D721Med (cell line): ENCODE measurements at regions not wholly inside any gene's neighbourhood (a gene's known extent, or its start where the extent isn't known, plus 50 kb on each side); places are given as distances from the start of the nearest gene placed in this dataset.
A peak's percentile ranks its signal among the peaks of the same experiment; 100 is the strongest.

ENCODE experiments used
- DNase-seq: peaks from one replicate; pipeline ENCODE4 v3.0.0; 2011; ENCODE audit warnings: low spot score; ENCODE audit not compliant: insufficient read length
- FAIRE-seq: peaks from 2 replicates; lab custom pipeline; 2011; peaks lifted over from hg19 to GRCh38; lab: Jason Lieb, UNC
- CTCF ChIP-seq: IDR thresholded peaks from 2 replicates; pipeline ENCODE4 v1.5.1; 2012; ENCODE audit warnings: mild to moderate bottlenecking, control low read depth; ENCODE audit not compliant: insufficient read depth; ENCODE audit errors: missing control alignments

GRCh38 chr1:87629673-87630072 lies 301.0 kb downstream of the LMO4 start:
- DNase-seq (no peak), FAIRE-seq (no peak)
- TF ChIP-seq CTCF = no peak

- TF ChIP-seq CTCF = no peak
- FAIRE-seq (peak; percentile 68), DNase-seq (no peak)
Observed at GRCh38 chr1:87632232-87632631, 303.6 kb downstream of the LMO4 start.

- no peak for FAIRE-seq
- DNase-seq = no peak
- no peak for TF ChIP-seq CTCF
Observed at GRCh38 chr1:87636198-87636892, 307.7 kb downstream of the LMO4 start.

- no peak for FAIRE-seq
- no peak for DNase-seq
- no peak for TF ChIP-seq CTCF
Observed at GRCh38 chr1:87638636-87639035, 310.0 kb downstream of the LMO4 start.

- TF ChIP-seq CTCF = no peak
- no peak for FAIRE-seq
- DNase-seq = no peak
Observed at GRCh38 chr1:87641996-87642395, 313.3 kb downstream of the LMO4 start.

- TF ChIP-seq CTCF = no peak
- FAIRE-seq (no peak), DNase-seq (no peak)
Observed at GRCh38 chr1:87642581-87643221, 314.0 kb downstream of the LMO4 start.

- TF ChIP-seq CTCF = no peak
- DNase-seq (no peak), FAIRE-seq (no peak)
Observed at GRCh38 chr1:87644033-87644578, 315.4 kb downstream of the LMO4 start.
